Hepatocyte (in vitro differentiated cells): ENCODE measurements at regions not wholly inside any gene's neighbourhood (a gene's known extent, or its start where the extent isn't known, plus 50 kb on each side); places are given as distances from the start of the nearest gene placed in this dataset.

Source experiments
- DNase-seq: peaks from one replicate; pipeline ENCODE4 v3.0.0-alpha.2; 2016; ENCODE audit warnings: low spot score
- H2AFZ ChIP-seq: fragments of 200-600 bp; sonication (generic); 2 replicates; pipeline ENCODE4 v1.6.0; 2016; ENCODE audit warnings: antibody characterized with exemption, mild to moderate bottlenecking
- H3K27ac ChIP-seq: fragments of 200-600 bp; sonication (generic); 2 replicates; pipeline ENCODE4 v1.5.1; 2016; ENCODE audit warnings: mild to moderate bottlenecking
- H3K27me3 ChIP-seq: fragments of 200-600 bp; sonication (generic); 2 replicates; pipeline ENCODE4 v1.6.1; 2016
- H3K36me3 ChIP-seq: fragments of 200-600 bp; sonication (generic); replicated peaks from 2 replicates; pipeline ENCODE4 v1.5.1; 2016; ENCODE audit warnings: low read depth; ENCODE audit not compliant: insufficient read depth
- H3K4me1 ChIP-seq: fragments of 200-600 bp; sonication (generic); 2 replicates; pipeline ENCODE4 v1.5.1; 2016; ENCODE audit warnings: mild to moderate bottlenecking, moderate library complexity; ENCODE audit not compliant: insufficient read depth
- H3K4me2 ChIP-seq: fragments of 200-600 bp; sonication (generic); 2 replicates; pipeline ENCODE4 v1.6.0; 2016
- H3K4me3 ChIP-seq: fragments of 200-600 bp; sonication (generic); 2 replicates; pipeline ENCODE4 v1.5.1; 2016; ENCODE audit warnings: mild to moderate bottlenecking
- H3K79me2 ChIP-seq: fragments of 200-600 bp; sonication (generic); 2 replicates; pipeline ENCODE4 v1.6.0; 2017; ENCODE audit warnings: mild to moderate bottlenecking
- H3K9me2 ChIP-seq: fragments of 200-600 bp; sonication (generic); replicated peaks from 2 replicates; pipeline ENCODE4 v1.6.0; 2017; ENCODE audit warnings: mild to moderate bottlenecking; ENCODE audit not compliant: insufficient read depth
- H3K9me3 ChIP-seq: fragments of 200-600 bp; sonication (generic); 2 replicates; pipeline ENCODE4 v1.5.1; 2016; ENCODE audit warnings: low read depth, mild to moderate bottlenecking
- H4K20me1 ChIP-seq: fragments of 200-600 bp; sonication (generic); 2 replicates; pipeline ENCODE4 v1.6.0; 2016; ENCODE audit warnings: mild to moderate bottlenecking; ENCODE audit not compliant: insufficient read depth, poor library complexity, severe bottlenecking
- CTCF ChIP-seq: fragments of 200-600 bp; sonication (generic); IDR thresholded peaks from 2 replicates; pipeline ENCODE4 v1.5.1; 2016; ENCODE audit warnings: antibody characterized with exemption, mild to moderate bottlenecking; ENCODE audit not compliant: poor library complexity
- EZH2 ChIP-seq: fragments of 200-600 bp; sonication (generic); IDR thresholded peaks from 2 replicates; pipeline ENCODE4 v1.6.1; 2016; ENCODE audit warnings: antibody characterized with exemption, mild to moderate bottlenecking, borderline replicate concordance
- EZH2phosphoT487 ChIP-seq: fragments of 200-600 bp; sonication (generic); IDR thresholded peaks from one replicate; pipeline ENCODE4 v1.6.1; 2018; ENCODE audit warnings: antibody characterized with exemption, mild to moderate bottlenecking, low read depth, moderate library complexity; ENCODE audit not compliant: unreplicated experiment, severe bottlenecking
- WGBS: methylation state at CpG from one replicate; pipeline ENCODE4 v1.1.6; 2016; ENCODE audit warnings: low lambda C conversion rate; ENCODE audit errors: missing lambda C conversion rate; 5-methylcytosine and 5-hydroxymethylcytosine counted together

GRCh38 chr11:116285026-116285425 lies 487.8 kb downstream of the BUD13 start:
- no peaks in the 10 kb centered on the region for H3K79me2 ChIP-seq
- H3K36me3 ChIP-seq, result no peaks in the 10 kb centered on the region
- H3K4me2 ChIP-seq, result no peak overlapping the region
- H3K4me1 ChIP-seq, result no peaks in the 10 kb centered on the region
- H3K9me3 ChIP-seq, result no peaks in the 10 kb centered on the region
- H3K27me3 ChIP-seq, result peaks cover 6% of the 10 kb centered on the region
- no peak overlapping the region for H3K4me3 ChIP-seq
- WGBS, result 73% methylated on average over 3 of the region's 3 CpGs
- no peak for DNase-seq
- no peaks in the 10 kb centered on the region for H4K20me1 ChIP-seq
- H2AFZ ChIP-seq, result no peak overlapping the region
- TF ChIP-seq EZH2phosphoT487, result no peak
- TF ChIP-seq EZH2, result no peak
- TF ChIP-seq CTCF, result no peak
- H3K27ac ChIP-seq, result no peak overlapping the region
- no peaks in the 10 kb centered on the region for H3K9me2 ChIP-seq

GRCh38 chr11:116283300-116283699 lies 489.5 kb downstream of the BUD13 start:
- Histone ChIP-seq H2AFZ (no peak overlapping the region), H3K4me3 (no peak overlapping the region), H4K20me1 (no peaks in the 10 kb centered on the region), H3K27me3 (peaks cover 6% of the 10 kb centered on the region), H3K9me2 (no peaks in the 10 kb centered on the region), H3K4me2 (no peak overlapping the region), H3K9me3 (no peaks in the 10 kb centered on the region), H3K36me3 (no peaks in the 10 kb centered on the region), H3K4me1 (no peaks in the 10 kb centered on the region), H3K27ac (no peak overlapping the region), H3K79me2 (no peaks in the 10 kb centered on the region)
- WGBS, result 72% methylated on average over 3 of the region's 3 CpGs
- no peak for DNase-seq
- TF ChIP-seq CTCF, result no peak
- TF ChIP-seq EZH2phosphoT487, result no peak
- no peak for TF ChIP-seq EZH2

GRCh38 chr11:116282481-116282880 lies 490.3 kb downstream of the BUD13 start:
- 91% methylated on average over 4 of the region's 4 CpGs for WGBS
- Histone ChIP-seq H3K9me2 (no peaks in the 10 kb centered on the region), H3K4me3 (no peak overlapping the region), H3K9me3 (no peaks in the 10 kb centered on the region), H3K27ac (no peak overlapping the region), H3K27me3 (no peaks in the 10 kb centered on the region), H3K4me1 (no peaks in the 10 kb centered on the region), H4K20me1 (no peaks in the 10 kb centered on the region), H3K4me2 (no peak overlapping the region), H3K36me3 (no peaks in the 10 kb centered on the region), H2AFZ (no peak overlapping the region), H3K79me2 (no peaks in the 10 kb centered on the region)
- TF ChIP-seq CTCF, result no peak
- TF ChIP-seq EZH2phosphoT487, result no peak
- no peak for TF ChIP-seq EZH2
- no peak for DNase-seq
